Right hindlimb (tissue), 1 donor: ENCODE measurements at regions not wholly inside any gene's neighbourhood (a gene's known extent, or its start where the extent isn't known, plus 50 kb on each side); places are given as distances from the start of the nearest gene placed in this dataset.
"Not testable (repeated sequence)": the region's sequence is repeated elsewhere in the genome, so short reads cannot be mapped to it uniquely, and the experiment has no call there.

Experiments
- DNase-seq: peaks from one replicate; pipeline ENCODE4 v3.0.0-alpha.2; 2018

- no peak for DNase-seq
Observed at GRCh38 chrX:101823236-101823635, 108.6 kb downstream of the ZMAT1 start.

DNA sequence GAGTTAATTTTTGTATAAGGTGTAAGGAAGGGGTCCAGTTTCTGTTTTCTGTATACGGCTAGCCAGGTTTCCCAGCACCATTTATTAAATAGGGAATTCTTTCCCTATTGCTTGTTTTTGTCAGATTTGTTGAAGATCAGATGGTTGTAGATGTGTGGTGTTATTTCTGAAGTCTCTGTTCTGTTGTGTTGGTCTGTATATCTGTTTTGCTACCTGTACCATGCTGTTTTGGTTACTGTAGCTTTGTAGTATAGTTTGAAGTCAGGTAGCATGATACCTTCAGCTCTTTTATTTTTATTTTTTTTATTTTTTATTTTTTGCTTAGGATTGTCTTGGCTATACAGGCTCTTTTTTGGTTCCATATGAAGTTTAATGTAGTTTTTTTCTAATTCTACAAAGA lies 114.1 kb downstream of the ZMAT1 start:
- not testable (repeated sequence) for DNase-seq

DNA sequence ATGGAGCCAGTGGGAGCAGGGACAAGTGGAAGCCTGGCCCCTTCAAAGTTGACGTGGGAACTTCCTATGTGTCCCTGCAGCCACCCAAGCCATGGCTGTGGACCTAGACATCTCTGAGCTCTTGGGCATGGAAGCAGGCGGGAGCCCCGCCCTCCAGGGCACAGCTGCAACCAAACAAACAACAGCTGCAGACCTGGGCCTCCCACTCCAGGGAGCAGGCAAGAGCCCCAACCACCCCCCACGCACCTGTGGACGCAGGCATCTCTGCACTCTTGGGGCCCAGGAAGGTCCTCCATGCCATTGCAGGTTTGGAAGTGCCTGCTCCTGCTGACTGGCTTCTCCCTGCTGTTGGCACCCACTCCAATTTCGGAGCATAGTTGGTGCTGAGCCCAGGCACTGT lies 118.6 kb downstream of the ZMAT1 start:
- DNase-seq, result no peak

DNA sequence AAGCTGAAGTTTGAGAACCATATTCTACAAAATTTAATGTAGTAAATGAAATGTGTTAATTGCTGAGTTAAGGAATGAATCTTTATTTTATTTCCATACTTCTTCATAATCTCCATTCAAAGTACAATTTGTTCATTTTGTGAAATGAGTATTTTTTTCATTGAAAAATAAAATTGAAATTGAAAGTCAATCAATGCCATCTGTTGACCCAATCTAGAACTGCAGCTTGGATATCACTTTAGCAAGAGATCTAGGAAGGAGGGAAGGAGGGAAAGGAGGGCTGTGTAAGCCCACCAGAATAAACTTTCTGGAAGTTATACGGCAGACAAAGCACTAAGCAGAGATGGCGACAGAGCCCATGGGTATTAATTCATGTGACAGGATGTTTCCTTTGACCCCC lies 128.4 kb downstream of the ZMAT1 start:
- DNase-seq, result no peak

DNA sequence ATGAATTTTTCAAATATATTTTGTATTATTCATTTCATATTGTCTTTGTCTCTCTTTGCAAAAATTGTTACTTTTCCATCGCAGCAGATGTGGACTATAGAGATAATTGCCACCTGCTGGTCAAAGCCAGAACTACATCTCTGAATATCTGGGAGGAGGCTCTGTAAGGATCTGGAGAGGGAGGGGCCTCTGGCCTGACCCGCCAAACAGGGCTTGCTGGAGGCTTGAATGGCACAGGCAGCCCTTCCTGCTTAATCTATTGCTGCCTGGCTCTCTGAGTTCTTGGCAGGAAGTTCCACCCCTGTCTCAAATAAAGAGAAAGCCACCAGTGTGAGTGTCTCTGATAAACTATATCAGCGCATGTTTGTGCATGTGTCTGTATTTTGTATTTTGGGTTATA lies 132.4 kb downstream of the ZMAT1 start:
- peak; percentile 79 for DNase-seq

- DNase-seq, result no peak
Observed at GRCh38 chrX:101787934-101788333, 128.3 kb upstream of the ARMCX2 start.

GRCh38 chrX:101785142-101785541 lies 125.5 kb upstream of the ARMCX2 start:
- no peak for DNase-seq

DNA sequence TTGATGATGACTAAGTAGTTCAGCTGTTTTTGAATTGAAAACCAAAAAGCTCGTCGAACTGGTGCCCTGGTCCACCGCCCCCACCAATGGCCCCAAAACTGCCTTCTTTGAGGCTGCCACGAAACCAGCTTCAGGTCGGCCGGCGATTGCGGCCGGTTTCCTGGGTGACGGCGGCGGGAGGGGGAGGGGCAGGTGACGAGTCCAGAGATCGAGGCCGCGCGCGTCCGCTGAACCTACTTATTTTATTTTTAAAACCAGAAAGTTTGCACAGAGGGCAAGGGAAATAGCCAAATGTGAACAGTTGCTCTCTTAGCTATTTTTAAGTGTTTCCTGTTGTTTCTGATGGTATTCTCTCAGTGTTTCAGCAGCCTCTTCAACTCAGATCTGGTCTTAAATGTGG lies 120.8 kb upstream of the ARMCX2 start:
- not testable (repeated sequence) for DNase-seq

GRCh38 chrX:101774340-101774739 lies 114.7 kb upstream of the ARMCX2 start:
- DNase-seq, result no peak

- DNase-seq, result no peak
Observed at GRCh38 chrX:101764538-101764937, 104.9 kb upstream of the ARMCX2 start.

- DNase-seq, result peak; percentile 50
Observed at GRCh38 chrX:101759000-101759399, 99.3 kb upstream of the ARMCX2 start.

DNA sequence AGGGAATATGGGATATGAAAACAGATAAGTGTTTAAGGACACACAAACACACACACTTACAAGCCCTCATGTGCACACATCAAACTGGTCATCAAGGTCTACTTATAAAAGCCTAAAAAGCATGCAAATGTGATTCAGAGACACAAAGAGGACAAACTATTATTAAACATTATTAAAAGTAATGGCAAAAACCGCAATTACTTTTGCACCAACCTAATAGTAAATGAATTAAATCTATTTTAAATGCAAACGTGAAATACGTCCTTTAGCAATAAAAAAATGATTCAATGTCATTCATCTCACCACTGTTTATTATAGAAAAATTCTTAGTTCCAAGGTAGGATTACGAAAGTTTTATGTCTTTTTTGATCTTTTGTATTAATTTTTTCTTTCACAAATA lies 91.1 kb upstream of the ARMCX2 start:
- DNase-seq, result no peak

GRCh38 chrX:101749436-101749835 lies 89.8 kb upstream of the ARMCX2 start:
- no peak for DNase-seq

DNA sequence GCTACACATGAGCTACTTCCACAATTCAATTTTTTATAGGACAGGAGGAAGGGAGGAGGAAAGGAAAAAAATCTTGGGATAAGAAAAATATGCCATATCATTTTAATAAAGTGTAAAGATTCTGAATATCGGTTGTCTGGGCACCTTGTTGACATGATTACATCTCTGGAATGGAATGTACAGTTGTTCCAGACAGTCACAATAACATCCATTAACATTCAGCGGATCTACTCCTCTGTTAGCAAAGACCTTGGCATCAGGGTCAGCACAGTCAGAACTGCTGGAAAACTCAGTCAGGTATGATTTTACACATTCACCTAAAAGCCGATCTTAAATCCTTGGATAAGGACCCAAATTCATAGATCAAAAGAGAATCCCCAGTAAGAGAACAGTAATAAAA lies 85.4 kb upstream of the ARMCX2 start:
- DNase-seq, result no peak

DNA sequence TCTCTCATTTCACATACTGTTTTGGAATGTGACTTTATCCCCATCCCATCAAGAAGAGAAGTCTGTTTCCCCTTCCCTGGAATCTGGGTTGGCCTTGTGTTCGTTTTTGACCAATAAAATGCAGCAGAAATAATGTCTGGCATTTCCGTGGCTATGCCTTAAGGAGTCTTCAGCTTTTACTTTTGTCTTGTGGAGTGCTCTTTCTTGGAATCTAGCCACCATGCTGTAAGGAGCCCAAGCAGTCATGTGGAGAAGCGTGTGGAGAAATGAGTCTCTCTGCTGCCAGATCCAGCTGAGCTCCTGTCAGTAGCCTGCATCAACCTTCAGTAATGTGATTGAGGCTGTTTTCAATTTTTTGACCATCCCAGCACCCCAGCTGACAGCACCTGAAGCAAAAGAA lies 84.4 kb upstream of the ARMCX2 start:
- no peak for DNase-seq

GRCh38 chrX:101740642-101741041 lies 81.0 kb upstream of the ARMCX2 start:
- no peak for DNase-seq

DNA sequence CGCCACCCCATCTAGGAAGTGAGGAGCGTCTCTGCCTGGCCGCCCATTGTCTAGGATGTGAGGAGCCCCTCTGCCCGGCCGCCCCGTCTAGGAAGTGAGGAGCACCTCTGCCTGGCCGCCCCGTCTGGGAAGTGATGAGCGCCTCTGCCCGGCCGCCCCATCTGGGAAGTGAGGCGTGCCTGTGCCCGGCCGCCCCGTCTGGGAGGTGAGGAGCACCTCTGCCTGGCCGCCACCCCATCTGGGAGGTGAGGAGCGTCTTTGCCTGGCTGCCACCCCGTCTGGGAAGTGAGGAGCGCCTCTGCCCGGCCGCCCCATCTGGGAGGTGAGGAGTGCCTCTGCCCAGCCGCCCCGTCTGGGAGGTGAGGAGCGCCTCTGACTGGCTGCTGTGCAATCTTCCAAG lies 79.2 kb upstream of the ARMCX2 start:
- DNase-seq, result not testable (repeated sequence)

- DNase-seq, result not testable (repeated sequence)
Observed at GRCh38 chrX:101738411-101738810, 78.8 kb upstream of the ARMCX2 start.

- no peak for DNase-seq
Observed at GRCh38 chrX:101736651-101737050, 77.0 kb upstream of the ARMCX2 start.

GRCh38 chrX:101732870-101733269 lies 73.2 kb upstream of the ARMCX2 start:
- DNase-seq, result no peak

- DNase-seq, result no peak
Observed at GRCh38 chrX:101729986-101730385, 70.3 kb upstream of the ARMCX2 start.
